Activated naive CD4-positive, alpha-beta T cell treated with anti-CD3 and anti-CD28 coated beads for 36 hours (primary cell): ENCODE measurements at regions not wholly inside any gene's neighbourhood (a gene's known extent, or its start where the extent isn't known, plus 50 kb on each side); places are given as distances from the start of the nearest gene placed in this dataset.

Experiments
- CTCF ChIA-PET: fragments of 350-600 bp; sonication (Branson Sonifier 250); formaldehyde crosslinking; loops from one replicate; lab custom pipeline; 2021; ENCODE audit warnings: antibody characterized with exemption; lab: Charles Lee
- DNase-seq: peaks from one replicate; pipeline ENCODE4 v3.0.0-alpha.2; 2020
- H3K27ac Mint-ChIP-seq: one replicate; pipeline ENCODE4 v1.8.0; 2021; ENCODE audit warnings: mild to moderate bottlenecking, mixed read lengths
- H3K27me3 Mint-ChIP-seq: one replicate; pipeline ENCODE4 v1.8.0; 2021; ENCODE audit warnings: low read depth, mixed read lengths
- H3K36me3 Mint-ChIP-seq: one replicate; pipeline ENCODE4 v1.8.0; 2021; ENCODE audit warnings: low read depth, mixed read lengths
- H3K4me1 Mint-ChIP-seq: one replicate; pipeline ENCODE4 v1.8.0; 2021; ENCODE audit warnings: low read depth, mixed read lengths
- H3K4me3 Mint-ChIP-seq: one replicate; pipeline ENCODE4 v1.8.0; 2021; ENCODE audit warnings: mild to moderate bottlenecking, moderate library complexity, mixed read lengths
- H3K9me3 Mint-ChIP-seq: one replicate; pipeline ENCODE4 v1.8.0; 2021; ENCODE audit warnings: mixed read lengths
- intact Hi-C: fragments of 100-400 bp; cut with micrococcal nuclease; formaldehyde crosslinking; loops from one replicate; pipeline ENCODE4 v1.15.1; 2023

DNA sequence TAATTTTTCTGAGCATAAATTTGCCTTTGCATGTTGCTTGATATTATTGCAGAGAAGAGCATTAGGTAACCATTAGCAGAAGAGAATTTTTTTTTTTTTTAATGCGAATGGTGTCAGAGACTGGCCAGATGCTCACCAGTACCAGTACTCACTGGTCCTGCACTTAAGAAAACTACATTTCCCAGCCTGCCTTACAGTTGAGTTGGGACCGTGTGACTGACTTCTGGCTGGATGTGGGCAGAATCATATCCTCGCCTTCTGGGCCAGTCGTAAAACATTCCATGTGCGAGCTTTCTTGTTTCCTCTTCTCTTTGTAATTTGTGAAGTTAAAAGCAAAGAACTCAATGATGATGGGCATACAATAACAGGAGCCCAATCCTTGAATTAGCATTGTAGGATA lies 132.4 kb downstream of the LRRC30 start:
- Mint-ChIP-seq H3K27ac (no peak overlapping the region), H3K4me3 (no peak overlapping the region)
- CTCF ChIA-PET = no interaction called here

DNA sequence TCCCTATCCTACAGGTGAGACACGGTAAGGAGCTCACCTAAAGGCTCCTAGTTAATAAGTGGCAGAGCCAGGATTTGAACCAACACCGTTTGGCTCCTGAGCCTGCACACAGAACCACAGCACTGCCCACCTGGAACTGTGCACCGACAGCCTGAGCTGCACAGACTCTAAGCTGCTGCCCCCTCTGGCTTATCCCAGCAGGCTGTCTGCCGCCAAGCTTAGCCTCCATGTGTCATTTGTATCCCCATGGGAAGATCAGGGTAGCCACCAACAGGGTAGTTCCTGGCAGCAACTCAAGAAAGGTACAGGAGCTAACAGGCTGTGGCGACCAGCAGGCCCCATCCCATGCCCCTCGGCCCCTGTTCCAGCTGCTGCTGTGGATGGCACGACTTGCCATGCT lies 135.7 kb downstream of the LRRC30 start:
- intact Hi-C loops = no loop called here

More for the DNA sequence above, 132.4 kb downstream of the LRRC30 start:
- no peak for DNase-seq
- H3K4me1 Mint-ChIP-seq = no peaks in the 10 kb centered on the region
- intact Hi-C loops = no loop called here
- peaks cover 4% of the 10 kb centered on the region for H3K27me3 Mint-ChIP-seq
- peaks cover 5% of the 10 kb centered on the region for H3K9me3 Mint-ChIP-seq
- H3K36me3 Mint-ChIP-seq = no peaks in the 10 kb centered on the region

DNA sequence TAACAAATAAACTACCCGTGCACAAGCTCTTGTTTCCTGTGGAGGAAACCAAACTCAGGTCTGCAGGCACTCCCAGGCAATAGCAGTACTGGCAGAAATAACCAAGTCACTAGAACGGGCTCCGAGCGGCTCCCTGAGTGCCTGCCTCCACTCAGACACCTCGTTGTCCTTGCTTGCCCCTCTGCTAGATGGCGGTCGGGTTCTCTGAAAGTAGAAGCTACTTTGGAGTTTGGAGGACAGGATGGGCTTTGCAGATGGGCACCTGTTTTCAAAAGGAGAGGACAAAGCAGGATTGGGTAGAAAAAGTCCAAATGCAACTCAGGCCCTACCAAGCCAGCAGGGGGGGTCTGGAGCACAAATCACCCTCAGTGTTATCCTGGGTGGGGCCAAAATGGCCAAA lies 136.4 kb downstream of the LRRC30 start:
- Mint-ChIP-seq H3K27ac (no peak overlapping the region), H3K4me1 (no peaks in the 10 kb centered on the region), H3K9me3 (no peaks in the 10 kb centered on the region), H3K27me3 (no peaks in the 10 kb centered on the region), H3K4me3 (no peak overlapping the region), H3K36me3 (no peaks in the 10 kb centered on the region)
- CTCF ChIA-PET = no interaction called here
- intact Hi-C loops = no loop called here
- no peak for DNase-seq

More for the DNA sequence above, 135.7 kb downstream of the LRRC30 start:
- Mint-ChIP-seq H3K27ac (no peak overlapping the region), H3K36me3 (no peaks in the 10 kb centered on the region), H3K4me3 (no peak overlapping the region), H3K27me3 (no peaks in the 10 kb centered on the region), H3K4me1 (no peaks in the 10 kb centered on the region), H3K9me3 (no peaks in the 10 kb centered on the region)
- CTCF ChIA-PET = no interaction called here
- no peak for DNase-seq

DNA sequence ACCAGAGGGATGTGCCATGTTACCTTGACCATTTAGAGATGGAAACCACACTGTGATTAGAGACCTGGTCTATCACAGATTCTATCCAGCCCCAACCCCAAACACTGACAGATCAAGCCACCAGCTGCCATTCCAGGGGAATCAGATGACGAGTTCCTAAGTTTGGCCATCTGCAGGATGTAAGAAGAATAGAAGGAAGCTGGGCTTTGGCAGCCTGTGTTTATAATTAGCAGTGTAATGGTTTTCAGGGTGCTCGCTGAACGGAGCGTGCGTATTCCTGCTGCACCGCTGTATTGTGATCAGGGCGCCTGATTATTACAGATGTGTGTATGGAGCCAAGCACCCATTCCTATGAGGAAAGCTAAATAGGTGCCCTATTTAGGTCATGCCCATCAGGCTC lies 138.1 kb downstream of the LRRC30 start:
- no peaks in the 10 kb centered on the region for H3K4me1 Mint-ChIP-seq
- H3K27me3 Mint-ChIP-seq = no peaks in the 10 kb centered on the region
- CTCF ChIA-PET = no interaction called here
- DNase-seq = no peak
- H3K4me3 Mint-ChIP-seq = no peak overlapping the region
- H3K36me3 Mint-ChIP-seq = no peaks in the 10 kb centered on the region
- no peak overlapping the region for H3K27ac Mint-ChIP-seq
- intact Hi-C loops = no loop called here
- H3K9me3 Mint-ChIP-seq = peaks cover 2% of the 10 kb centered on the region

DNA sequence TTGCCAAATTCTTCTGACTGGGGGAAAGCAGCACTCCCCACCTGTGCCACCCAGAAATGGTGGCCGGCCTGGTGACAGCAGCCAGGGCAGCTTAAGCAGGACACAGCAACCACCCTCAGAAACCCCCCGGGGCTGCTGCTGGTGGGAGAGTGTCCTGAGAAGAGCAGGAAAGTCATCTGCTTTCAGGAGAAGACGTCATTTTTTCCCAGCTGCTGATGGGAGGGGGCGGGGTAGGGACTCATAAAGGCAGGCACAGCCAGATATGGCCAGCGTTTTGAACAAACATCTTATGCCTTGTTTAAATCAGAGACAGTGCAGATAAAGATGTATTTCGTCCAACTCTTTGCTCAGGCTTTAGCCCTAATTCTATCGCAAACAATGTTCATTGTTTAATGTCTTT lies 139.5 kb downstream of the LRRC30 start:
- H3K9me3 Mint-ChIP-seq = peaks cover 9% of the 10 kb centered on the region
- H3K27me3 Mint-ChIP-seq = no peaks in the 10 kb centered on the region
- no peaks in the 10 kb centered on the region for H3K4me1 Mint-ChIP-seq
- CTCF ChIA-PET = no interaction called here
- H3K4me3 Mint-ChIP-seq = no peak overlapping the region
- no peak overlapping the region for H3K27ac Mint-ChIP-seq
- H3K36me3 Mint-ChIP-seq = no peaks in the 10 kb centered on the region
- intact Hi-C loops = no loop called here
- DNase-seq = no peak

DNA sequence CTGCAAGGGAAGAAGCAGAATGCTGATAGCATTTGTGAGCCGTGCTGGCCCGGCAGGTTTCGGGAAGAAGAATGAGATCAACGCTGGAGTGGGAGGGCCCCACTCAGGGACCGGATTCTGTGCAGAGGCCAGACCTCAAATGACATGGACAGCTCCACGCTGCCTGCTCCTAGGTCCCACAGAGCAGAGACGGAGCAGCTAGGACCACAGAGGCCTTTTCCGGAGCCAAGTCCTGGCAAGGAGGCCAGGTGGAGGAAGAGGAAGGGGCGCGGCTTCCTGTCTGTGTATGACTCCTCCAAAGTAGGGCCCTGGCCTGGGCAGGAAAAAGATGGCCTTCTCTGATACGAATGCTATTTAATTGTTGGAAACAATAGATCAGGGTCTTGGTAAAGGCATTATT lies 139.9 kb downstream of the LRRC30 start:
- intact Hi-C loops = no loop called here
- Mint-ChIP-seq H3K9me3 (peaks cover 10% of the 10 kb centered on the region), H3K4me3 (no peak overlapping the region), H3K4me1 (no peaks in the 10 kb centered on the region), H3K27me3 (no peaks in the 10 kb centered on the region), H3K27ac (no peak overlapping the region), H3K36me3 (no peaks in the 10 kb centered on the region)
- no peak for DNase-seq
- CTCF ChIA-PET = no interaction called here

DNA sequence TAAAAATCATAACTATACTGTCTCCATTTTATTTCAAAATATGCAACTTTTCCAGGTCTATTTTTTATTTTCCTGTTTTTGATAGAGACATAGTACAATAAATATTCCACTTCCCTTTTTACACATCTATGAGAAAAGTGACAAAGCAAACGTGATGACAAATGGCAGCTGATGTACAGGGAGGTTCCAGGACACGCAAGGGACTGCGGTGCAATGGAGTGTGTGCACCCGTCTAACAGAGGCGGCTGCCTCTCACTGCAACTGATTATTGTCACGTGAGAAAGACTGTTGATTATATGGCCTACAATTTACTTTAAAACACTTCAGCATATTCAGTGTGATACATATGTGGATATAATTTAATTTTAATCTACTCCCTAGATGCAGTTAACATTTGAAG lies 142.6 kb downstream of the LRRC30 start:
- Mint-ChIP-seq H3K27ac (no peak overlapping the region), H3K27me3 (no peaks in the 10 kb centered on the region), H3K4me1 (no peaks in the 10 kb centered on the region), H3K9me3 (peaks cover 20% of the 10 kb centered on the region), H3K4me3 (no peak overlapping the region), H3K36me3 (no peaks in the 10 kb centered on the region)
- DNase-seq = no peak
- CTCF ChIA-PET = no interaction called here
- intact Hi-C loops = no loop called here

DNA sequence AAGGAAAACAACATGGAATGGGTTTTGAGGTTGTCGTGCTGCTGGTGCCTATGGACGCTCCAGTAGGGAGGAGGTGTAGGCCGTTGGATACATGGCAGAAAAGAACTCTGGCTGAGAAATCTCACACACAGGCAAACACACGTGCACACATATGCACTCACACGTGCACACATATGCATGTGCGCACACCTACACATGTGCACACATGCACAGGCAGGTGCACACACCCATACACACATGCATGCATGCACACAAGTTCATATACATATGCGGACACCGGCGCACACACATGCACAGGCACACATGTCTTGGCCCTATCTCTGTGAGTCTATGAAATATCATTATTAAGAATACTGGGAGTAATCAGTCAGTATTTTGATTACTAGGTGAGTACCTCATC lies 150.4 kb downstream of the LRRC30 start:
- Mint-ChIP-seq H3K9me3 (peaks cover 12% of the 10 kb centered on the region), H3K36me3 (no peaks in the 10 kb centered on the region), H3K4me1 (no peaks in the 10 kb centered on the region), H3K27ac (no peak overlapping the region), H3K4me3 (no peak overlapping the region), H3K27me3 (no peaks in the 10 kb centered on the region)
- CTCF ChIA-PET = no interaction called here
- intact Hi-C loops = no loop called here
- DNase-seq = no peak

DNA sequence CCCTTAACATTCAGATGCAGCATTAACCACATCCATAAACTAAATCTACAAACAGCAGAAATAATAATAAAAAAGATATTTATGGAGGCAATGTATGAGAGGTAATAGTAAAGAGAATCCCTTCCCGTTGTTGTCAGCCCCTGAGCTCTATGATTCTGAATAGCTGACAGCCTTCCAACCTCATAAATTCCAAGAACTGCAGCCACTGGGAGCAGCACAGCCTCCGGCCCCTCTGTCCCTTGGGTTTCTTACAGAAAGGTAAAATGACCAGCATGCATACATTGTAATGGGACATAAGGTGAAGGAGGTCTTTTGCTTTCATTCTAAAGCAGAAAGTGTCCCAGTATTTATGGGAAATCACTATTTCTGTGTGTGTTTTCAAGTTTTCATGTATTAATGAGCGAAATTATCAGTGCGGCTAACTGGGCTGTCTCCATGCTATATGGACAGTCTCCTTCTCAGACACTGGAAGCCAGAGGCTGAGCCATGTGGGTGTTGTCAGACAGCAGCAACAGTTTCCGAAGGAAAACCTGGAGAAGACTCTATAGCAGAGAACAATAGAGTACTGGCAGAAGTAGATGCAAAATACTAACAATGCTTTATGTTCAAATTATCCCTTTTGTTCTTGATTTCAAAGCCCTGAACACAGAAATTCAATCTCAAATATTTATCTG lies 151.6 kb downstream of the LRRC30 start:
- peaks cover 6% of the 10 kb centered on the region for H3K9me3 Mint-ChIP-seq
- no peaks in the 10 kb centered on the region for H3K4me1 Mint-ChIP-seq
- intact Hi-C loops = no loop called here
- DNase-seq = no peak
- H3K27ac Mint-ChIP-seq = no peak overlapping the region
- no peak overlapping the region for H3K4me3 Mint-ChIP-seq
- no peaks in the 10 kb centered on the region for H3K36me3 Mint-ChIP-seq
- CTCF ChIA-PET = interaction anchor here (0.7 kb wide), 1 partner anchor 31 kb away, joined by 3 read pairs; no protein-coding TSS in a partner anchor
- H3K27me3 Mint-ChIP-seq = no peaks in the 10 kb centered on the region

DNA sequence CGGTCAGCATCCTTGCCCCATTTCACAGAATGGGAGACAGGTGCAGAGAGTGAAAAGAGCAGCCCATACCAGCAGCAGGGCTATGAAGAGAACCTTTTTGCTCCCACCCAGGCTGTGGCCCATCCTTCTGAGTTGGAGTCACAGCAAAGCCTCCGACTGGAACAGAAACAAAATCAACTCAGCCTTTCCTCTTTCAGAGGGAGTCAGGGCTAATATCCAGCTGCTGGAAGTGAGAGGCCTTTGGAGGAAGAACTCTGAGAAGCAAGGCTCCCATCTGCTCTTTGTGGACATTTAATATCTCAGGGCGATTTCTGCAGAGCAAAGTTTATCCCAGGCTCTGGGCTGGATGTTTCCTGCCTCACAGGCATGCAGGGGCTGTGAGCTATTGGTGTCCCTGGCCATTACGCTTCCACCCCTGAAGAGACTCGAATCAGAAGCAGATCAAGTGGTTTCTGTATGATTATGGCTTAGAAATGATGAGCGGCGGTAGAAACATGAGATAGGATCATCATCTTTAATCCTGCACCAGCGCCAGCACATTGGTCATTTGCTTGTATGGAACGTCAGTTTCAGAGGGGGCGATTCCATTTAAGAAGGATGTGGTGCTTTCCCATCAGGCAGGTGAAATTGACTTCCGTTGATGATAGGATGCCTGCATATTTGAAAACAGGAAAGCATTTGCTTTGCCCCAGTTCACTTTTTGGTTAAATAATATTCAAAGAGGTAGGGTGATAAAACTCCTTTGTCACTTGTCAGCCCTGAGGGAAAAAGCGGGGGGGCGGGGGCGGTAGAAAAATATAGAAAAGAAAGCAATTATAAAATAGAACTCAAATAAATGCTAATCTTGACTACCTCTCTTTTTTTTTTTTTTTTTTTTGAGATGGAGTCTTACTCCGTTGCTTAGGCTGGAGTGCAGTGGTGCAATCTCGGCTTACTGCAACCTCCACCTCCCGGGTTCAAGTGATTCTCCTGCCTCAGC lies 152.4 kb downstream of the LRRC30 start:
- intact Hi-C loops = no loop called here
- H3K36me3 Mint-ChIP-seq = no peaks in the 10 kb centered on the region
- DNase-seq = no peak
- H3K9me3 Mint-ChIP-seq = peaks cover 3% of the 10 kb centered on the region
- H3K27ac Mint-ChIP-seq = no peak overlapping the region
- H3K4me1 Mint-ChIP-seq = no peaks in the 10 kb centered on the region
- no peaks in the 10 kb centered on the region for H3K27me3 Mint-ChIP-seq
- CTCF ChIA-PET = no interaction called here
- H3K4me3 Mint-ChIP-seq = no peak overlapping the region

DNA sequence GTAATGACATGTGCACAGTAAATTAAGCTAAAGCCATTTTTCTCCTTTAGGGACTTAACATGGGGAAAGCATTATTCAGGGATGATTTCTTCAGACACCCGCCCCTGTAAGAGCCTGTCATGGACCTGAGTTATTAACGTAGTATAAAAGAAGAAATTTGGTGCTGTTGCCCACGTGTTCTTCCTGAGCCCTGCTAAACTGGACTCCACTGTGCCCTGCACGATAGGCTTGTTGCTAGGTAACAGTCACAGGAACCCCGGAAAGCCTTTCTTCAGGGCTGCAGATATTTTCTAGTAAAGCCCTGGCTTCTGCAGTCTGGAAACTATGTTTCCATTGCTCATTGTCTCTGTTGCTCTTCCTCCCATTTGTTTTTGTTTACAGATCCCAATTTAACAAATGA lies 157.9 kb downstream of the LRRC30 start:
- no peaks in the 10 kb centered on the region for H3K27me3 Mint-ChIP-seq
- peaks cover 7% of the 10 kb centered on the region for H3K9me3 Mint-ChIP-seq
- no peak for DNase-seq
- CTCF ChIA-PET = interaction anchor here (0.5 kb wide), 1 partner anchor 714 kb away, joined by 3 read pairs; no protein-coding TSS in a partner anchor
- no peak overlapping the region for H3K27ac Mint-ChIP-seq
- no peaks in the 10 kb centered on the region for H3K4me1 Mint-ChIP-seq
- H3K4me3 Mint-ChIP-seq = no peak overlapping the region
- no peaks in the 10 kb centered on the region for H3K36me3 Mint-ChIP-seq
- intact Hi-C loops = no loop called here

DNA sequence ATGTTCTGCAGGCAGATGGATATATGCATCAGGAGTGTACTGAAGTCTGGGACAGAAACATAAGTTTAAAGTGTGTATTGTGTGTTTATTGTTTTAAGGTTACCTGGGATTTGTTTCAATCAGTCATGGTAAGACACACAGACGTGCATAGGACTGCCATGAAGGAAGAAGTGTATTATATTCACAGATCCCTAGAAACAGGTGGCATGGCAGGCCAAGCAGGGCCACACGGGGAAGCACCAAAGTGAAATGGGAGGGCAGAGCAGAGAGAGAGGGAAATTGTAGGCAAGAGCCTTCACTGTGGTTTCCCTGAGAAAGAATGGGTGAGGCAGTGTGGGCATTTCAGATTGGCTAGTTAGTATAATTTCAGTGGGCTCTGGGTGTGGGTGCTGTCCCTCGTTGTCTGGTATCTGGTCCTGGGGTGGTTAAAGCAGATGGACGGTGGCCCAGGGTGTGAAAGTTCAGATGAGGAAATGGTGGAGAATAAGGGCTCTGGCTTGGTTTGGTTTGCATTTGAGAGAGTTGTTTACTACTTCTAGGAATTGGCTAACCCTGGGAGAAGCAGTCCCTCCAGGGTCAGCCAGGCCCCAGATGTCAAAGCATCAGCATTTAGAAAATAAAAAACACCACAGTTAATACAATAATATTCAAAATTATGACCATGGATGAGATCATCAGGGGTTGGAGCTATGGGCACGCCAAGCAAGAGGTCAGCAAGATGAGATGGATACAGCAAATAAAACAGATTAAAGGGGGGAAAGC lies 160.0 kb downstream of the LRRC30 start:
- H3K9me3 Mint-ChIP-seq = peaks cover 4% of the 10 kb centered on the region
- intact Hi-C loops = no loop called here
- no peak overlapping the region for H3K4me3 Mint-ChIP-seq
- no peak for DNase-seq
- no peaks in the 10 kb centered on the region for H3K36me3 Mint-ChIP-seq
- H3K27me3 Mint-ChIP-seq = no peaks in the 10 kb centered on the region
- CTCF ChIA-PET = no interaction called here
- no peaks in the 10 kb centered on the region for H3K4me1 Mint-ChIP-seq
- H3K27ac Mint-ChIP-seq = no peak overlapping the region
